GM21515 (cell line): ENCODE measurements at regions not wholly inside any gene's neighbourhood (a gene's known extent, or its start where the extent isn't known, plus 50 kb on each side); places are given as distances from the start of the nearest gene placed in this dataset.
"Not testable (repeated sequence)": the region's sequence is repeated elsewhere in the genome, so short reads cannot be mapped to it uniquely, and the experiment has no call there.

Experiments
- ATAC-seq: cut with Tn5 transposase; IDR thresholded peaks from one replicate; pipeline ENCODE4 v1.9.1; 2021; ENCODE audit not compliant: unreplicated experiment

GRCh38 chr1:195763907-195764374, 844.3 kb downstream of the KCNT2 start:
- ATAC-seq, result no peak

DNA sequence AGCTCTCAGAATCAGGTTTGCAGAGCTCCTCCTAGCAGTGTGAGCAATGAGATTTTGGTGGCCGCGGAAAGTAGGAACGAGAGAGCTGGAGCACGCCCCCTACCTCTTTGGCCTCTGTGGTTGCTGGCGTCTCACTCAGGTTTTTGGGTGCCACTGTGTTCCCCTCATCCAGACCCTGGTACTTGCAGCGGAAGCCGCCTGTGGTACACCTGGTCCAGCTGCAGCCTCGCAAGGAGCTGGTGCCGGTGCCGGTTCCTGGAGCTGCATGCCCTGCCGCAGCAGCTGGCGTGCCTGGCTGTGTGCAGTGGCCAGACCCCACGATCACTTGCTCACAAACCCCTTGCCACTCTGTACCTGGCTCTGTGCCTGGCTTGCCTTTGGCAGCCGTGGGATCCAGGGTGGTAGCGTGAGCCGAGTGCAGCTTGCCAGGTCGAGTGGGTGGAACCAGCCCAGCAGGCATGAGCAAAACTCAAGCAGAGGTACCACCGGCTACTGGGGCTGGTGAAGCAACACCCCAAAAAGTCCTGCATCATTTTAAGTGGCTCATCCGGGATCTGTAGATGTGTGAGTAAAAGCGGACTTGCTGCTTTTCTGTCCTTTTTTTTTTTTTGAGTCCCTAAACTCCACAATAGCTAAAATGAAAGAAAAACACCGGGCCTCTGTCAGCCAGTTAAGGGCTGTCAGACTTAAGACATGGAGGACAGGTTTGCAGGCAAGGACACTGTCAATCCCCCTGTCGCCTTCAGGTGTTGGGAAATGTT, 844.9 kb downstream of the KCNT2 start:
- no peak for ATAC-seq

DNA sequence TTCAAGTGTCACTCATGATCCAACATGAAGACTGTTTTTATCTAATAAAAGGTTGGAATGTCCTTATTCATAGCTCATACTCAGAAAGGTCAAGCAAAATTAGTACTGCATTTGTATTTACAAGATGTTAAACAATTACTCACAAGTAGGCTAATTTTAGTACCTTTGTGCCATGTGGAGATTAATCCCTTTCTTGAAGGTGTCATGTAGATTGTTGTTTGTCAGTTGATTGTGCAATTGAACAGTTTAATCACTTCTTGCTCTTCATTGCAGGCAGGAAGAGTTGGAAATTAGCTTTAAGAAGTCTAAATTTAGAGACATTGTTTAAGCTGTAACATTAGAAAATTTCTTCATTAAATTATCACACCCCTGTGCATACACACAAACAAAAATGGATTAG, 847.1 kb downstream of the KCNT2 start:
- no peak for ATAC-seq

DNA sequence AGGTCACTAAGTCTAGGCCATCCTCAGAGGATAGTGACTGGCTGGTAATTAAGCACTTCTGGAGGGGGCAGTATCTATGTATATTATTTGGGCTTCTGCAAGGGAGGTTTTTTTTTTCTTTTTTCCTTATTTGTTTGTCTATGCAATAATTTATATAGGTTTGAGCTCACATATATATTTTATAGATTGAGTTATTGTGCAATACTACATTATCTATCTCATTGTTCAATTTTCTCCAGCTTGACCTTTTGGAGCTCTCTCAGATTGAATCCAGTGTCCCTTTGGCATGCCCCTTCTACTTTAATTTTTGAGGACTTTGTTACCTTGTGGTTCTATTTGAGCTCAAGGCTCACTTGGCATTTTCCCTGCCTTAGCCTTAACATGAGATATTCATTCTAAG, 852.1 kb downstream of the KCNT2 start:
- ATAC-seq, result no peak

- ATAC-seq, result no peak
These were observed 853.4 kb downstream of the KCNT2 start for GRCh38 chr1:195754874-195755273.

- ATAC-seq, result no peak
These were observed 853.9 kb downstream of the KCNT2 start for GRCh38 chr1:195754303-195754702.

DNA sequence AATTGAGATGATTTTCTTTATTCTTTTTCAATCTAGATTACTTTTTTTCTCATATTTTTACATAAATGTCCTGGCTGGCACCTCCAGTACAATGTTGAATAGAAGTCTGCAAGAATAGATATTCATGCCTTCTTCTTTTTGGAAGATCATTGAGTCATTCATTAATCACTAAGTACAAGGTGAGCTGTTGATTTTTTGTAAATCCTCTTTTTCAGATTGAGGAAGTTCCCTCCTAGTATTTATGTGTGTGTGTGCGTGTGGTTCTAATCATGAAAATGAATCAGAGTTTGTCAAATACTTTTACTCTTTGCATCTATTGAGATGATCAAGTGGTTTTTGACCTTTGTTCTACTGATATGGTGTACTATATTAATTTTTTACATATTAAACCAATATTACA, 859.3 kb downstream of the KCNT2 start:
- ATAC-seq, result no peak

DNA sequence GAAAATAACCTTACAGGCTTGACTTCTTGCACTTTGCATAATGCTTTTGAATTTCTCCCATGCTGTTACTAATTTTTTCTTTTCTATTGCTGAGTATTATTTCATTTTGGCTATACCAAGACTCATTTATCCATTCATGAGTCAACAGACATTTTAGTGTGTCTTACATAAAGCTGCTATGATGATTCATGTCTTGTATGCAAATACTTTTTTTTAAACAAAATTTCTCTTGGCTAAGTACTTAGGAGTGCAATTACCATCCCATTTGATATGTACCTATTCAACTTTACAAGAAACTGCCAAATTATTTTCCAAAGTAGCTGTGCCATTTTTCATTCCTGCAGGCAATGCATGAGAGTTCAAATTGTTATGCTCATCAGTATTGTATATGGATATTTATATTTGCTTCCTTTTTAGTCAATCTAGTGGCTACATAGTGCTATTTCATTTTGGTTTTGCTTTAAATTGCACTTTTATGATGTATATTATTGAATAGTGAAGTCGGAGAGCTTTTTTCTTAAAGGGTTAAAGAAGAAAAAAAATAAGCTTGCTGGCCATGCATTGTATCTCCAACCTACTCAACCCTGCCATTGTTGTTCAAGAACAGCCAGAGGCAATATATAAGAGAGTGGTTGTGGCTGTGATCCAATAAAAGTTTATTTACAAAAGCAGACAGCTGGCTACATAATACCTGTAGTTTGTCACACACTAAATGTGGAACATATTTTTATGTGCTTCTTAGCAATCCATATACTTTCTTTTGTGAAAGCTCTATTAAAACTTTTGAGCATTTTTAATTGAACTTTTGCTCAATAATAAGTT, 862.8 kb downstream of the KCNT2 start:
- ATAC-seq, result no peak

DNA sequence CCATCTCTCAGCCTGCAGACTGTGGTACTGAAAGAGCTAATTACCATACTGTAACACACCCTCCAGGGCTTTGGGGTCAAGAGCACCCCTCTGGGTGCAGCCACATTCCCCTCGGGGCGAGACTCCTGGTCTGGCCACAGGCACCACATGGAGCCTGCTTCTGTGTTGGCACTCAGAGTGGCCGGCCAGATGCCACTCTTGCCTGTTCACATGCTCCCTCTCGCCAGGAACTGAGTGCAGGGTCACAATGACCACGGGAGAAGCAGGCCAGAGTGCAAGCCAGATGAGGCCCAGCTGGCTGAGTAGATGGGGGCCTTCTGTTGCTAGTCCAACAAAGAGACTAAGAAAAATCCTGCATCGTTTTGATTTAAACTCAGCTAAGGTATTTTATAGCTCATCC, 864.0 kb downstream of the KCNT2 start:
- ATAC-seq, result no peak

- ATAC-seq, result no peak
These were observed 867.4 kb downstream of the KCNT2 start for GRCh38 chr1:195740862-195741261.

DNA sequence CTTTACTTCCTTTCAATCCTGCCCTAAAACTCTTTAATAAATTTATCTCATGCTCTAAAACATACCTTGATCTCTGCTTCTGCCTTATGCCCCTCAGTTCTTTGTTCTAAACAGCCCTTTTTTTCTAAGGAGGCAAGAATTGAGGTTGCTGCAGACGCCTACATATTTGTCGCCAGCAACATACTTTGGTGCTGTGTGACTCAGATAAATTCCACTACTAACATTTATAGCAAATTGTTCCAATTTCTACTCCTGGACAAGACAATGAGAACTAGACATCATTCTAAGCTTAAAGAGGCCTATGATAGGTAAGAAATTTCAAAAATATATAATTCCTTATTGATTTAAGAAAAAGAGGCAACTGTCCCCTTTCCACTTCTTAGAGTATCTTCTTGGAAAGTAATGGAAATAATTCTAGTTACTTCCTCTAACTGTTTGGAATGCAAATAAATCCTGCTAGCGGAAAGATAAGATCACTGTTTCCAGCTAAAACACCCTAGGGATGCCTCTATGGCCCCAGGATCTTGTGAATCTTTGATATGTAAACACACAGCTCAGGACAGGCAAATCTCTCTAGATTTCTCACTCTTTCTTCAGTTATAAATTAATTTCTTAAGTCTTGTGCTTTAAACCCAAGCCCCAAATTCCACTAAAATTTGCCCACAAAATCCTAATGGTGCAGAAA, 869.1 kb downstream of the KCNT2 start:
- ATAC-seq, result no peak

DNA sequence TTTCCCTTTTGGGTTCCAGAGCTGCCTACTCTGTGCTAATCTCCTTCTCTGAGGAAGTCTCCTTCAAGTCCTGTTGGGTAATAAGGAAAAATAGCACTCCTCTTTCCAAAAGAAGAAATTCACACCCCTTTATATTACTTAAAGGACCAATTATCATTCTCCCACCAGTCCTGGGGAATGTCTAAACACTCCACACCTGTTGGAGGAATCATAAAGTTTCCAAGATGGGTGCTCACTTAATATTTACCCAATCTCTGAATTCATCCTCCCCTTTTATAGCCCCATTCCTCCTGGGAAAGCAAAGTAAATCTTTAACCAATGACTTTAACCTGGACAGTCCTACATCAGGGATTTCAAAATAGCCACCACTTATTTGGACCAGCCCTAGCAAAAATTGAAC, 873.1 kb downstream of the KCNT2 start:
- no peak for ATAC-seq

- ATAC-seq, result no peak
These were observed 874.4 kb downstream of the KCNT2 start for GRCh38 chr1:195733826-195734225.

DNA sequence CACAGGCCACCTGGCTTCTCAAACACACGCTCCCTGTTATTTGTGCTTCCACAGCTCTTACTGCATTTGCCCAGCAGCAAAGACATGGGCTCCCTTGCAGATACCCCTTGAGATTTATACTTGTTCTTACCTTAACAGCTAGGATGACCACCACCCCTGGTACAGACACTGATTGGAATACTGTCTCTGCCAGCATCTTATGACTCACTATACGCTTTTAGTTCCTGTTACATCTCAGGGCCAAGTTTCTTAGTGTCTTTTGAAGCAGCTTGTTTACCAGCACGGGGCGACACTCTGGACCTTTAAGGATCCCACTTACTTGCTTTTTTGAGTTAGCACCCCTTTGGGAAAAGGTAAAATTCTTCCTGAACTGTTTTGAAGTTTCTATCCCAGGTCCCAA, 874.8 kb downstream of the KCNT2 start:
- ATAC-seq, result no peak

- no peak for ATAC-seq
These were observed 876.9 kb downstream of the KCNT2 start for GRCh38 chr1:195731385-195731784.

- ATAC-seq, result no peak
These were observed 884.4 kb downstream of the KCNT2 start for GRCh38 chr1:195723796-195724194.

DNA sequence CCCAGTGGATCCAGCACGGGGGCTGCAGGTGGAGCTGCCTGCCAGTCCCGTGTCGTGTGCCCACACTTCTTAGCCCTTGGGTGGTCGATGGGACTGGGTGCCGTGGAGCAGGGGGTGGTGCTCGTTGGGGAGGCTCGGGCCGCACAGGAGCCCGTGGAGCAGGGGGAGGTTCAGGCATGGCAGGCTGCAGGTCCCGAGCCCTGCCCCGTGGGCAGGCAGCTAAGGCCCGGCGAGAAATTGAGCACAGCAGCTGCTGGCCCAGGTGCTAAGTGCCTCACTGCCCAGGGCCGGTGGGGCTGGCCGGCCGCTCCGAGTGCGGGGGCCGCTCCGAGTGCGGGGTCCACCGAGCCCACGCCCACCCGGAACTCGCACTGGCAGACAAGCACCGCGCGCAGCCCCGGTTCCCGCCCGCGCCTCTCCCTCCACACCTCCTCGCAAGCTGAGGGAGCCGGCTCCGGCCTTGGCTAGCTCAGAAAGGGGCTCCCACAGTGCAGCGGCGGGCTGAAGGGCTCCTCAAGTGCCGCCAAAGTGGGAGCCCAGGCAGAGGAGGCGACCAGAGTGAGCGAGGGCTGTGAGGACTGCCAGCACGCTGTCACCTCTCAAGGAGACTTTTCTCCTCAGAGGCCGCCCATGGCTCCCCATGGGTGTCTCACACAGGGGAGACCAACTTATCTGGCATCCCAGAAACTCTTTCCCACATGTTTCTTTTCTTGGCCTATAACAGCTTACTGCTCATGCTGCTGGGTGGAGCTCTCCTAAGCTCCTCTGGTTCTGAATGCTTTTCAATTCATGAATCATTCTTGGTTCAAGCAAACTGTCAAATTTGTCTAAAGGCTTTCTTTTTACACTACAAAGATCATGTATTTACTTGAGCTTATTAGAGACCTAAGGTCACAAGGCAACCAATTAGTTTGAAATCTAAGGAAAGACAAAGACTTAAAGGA, 885.1 kb downstream of the KCNT2 start:
- not testable (repeated sequence) for ATAC-seq

DNA sequence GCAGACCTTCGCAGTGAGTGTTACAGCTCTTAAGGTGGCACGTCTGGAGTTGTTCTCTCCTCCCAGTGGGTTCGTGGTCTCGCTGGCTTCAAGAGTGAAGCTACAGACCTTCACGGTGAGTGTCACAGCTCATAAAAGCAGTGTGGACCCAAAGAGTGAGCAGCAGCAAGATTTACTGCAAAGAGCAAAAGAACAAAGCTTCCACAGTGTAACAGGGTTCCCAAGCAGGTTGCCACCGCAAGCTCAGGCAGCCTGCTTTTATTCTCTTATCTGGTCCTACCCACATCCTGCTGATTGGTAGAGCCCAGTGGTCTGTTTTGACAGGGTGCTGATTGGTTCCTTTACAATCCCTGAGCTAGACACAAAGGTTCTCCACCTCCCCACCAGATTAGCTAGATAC, 886.1 kb downstream of the KCNT2 start:
- not testable (repeated sequence) for ATAC-seq

GRCh38 chr1:195721210-195721971, 886.8 kb downstream of the KCNT2 start:
- no peak for ATAC-seq

GRCh38 chr1:195717651-195718050, 890.6 kb downstream of the KCNT2 start:
- no peak for ATAC-seq
